MCF 10A (cell line): ENCODE measurements at regions not wholly inside any gene's neighbourhood (a gene's known extent, or its start where the extent isn't known, plus 50 kb on each side); places are given as distances from the start of the nearest gene placed in this dataset.

ENCODE experiments used
- BruUV-seq: library from RNA; stranded (reverse); fragments of 400-500 nt; replicated peaks from 2 replicates; lab custom pipeline; 2021; lab: Mats Ljungman, UMichigan
- CTCF ChIA-PET: fragments of 300-600 bp; sonication (Branson Sonifier 250); formaldehyde crosslinking; extraction: SDS; loops from one replicate; lab custom pipeline; 2021; ENCODE audit warnings: antibody characterized with exemption, inconsistent platforms; lab: Yijun Ruan, JAX
- POLR2A ChIA-PET: fragments of 300-600, 350-650 bp; sonication (Branson Sonifier 250); formaldehyde crosslinking; extraction: SDS; loops from one replicate; lab custom pipeline; 2020; ENCODE audit warnings: antibody characterized with exemption, inconsistent platforms; lab: Yijun Ruan, JAX
- DNase-seq: peaks from one replicate; pipeline ENCODE4 v3.0.0-alpha.2; 2018; ENCODE audit not compliant: unreplicated experiment
- H3K27ac Mint-ChIP-seq: one replicate; pipeline ENCODE4 v1.8.0; 2022; ENCODE audit warnings: mild to moderate bottlenecking, low read depth, mixed read lengths; ENCODE audit not compliant: unreplicated experiment
- H3K27me3 Mint-ChIP-seq: one replicate; pipeline ENCODE4 v1.8.0; 2022; ENCODE audit warnings: mixed read lengths; ENCODE audit not compliant: insufficient read depth, unreplicated experiment
- H3K36me3 Mint-ChIP-seq: one replicate; pipeline ENCODE4 v1.8.0; 2022; ENCODE audit warnings: mild to moderate bottlenecking, moderate library complexity, mixed read lengths; ENCODE audit not compliant: insufficient read depth, unreplicated experiment
- H3K4me1 Mint-ChIP-seq: one replicate; pipeline ENCODE4 v1.8.0; 2022; ENCODE audit warnings: mixed read lengths; ENCODE audit not compliant: insufficient read depth, unreplicated experiment
- H3K4me3 Mint-ChIP-seq: one replicate; pipeline ENCODE4 v1.8.0; 2022; ENCODE audit warnings: mild to moderate bottlenecking, moderate library complexity, mixed read lengths; ENCODE audit not compliant: unreplicated experiment
- H3K9me3 Mint-ChIP-seq: one replicate; pipeline ENCODE4 v1.8.0; 2022; ENCODE audit warnings: mixed read lengths; ENCODE audit not compliant: unreplicated experiment
- intact Hi-C: fragments of 100-400 bp; cut with micrococcal nuclease; formaldehyde crosslinking; loops from 2 replicates; pipeline ENCODE4 v1.14.1; 2022
- TF ChIP-seq, protein P1 (sequence below): fragments of 200-600 bp; IDR thresholded peaks from one replicate; pipeline ENCODE4 v1.8.0; 2022; ENCODE audit warnings: antibody characterized with exemption, mild to moderate bottlenecking; ENCODE audit not compliant: unreplicated experiment

DNA sequence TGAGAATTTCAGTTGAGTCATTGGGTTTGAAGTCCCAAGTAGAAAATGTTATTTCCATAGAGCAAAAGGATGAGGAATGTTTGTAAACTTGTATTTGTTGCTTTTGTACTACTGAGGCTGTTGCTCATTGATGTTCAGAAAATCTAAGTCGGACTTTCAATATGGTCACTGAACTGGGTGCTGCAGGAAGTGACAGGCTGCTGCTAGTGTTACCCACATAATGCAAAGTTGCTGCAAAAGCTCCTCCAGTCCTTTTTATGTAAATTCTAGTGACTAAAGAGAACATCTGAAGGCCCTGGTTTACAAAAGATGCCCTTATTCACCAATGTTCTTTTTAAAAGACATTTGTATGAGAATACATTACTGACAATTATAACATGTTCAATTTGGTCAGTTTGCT is 131.1 kb upstream of the FAM98A start:
- ChIA-PET POLR2A (no interaction called here), CTCF (interaction anchor here (0.7 kb wide), 1 partner anchor 48 kb away, joined by 3 read pairs; no protein-coding TSS in a partner anchor)
- no TSS peak for BruUV-seq
- intact Hi-C loops, result no loop called here
- Mint-ChIP-seq H3K4me3 (no peak overlapping the region), H3K27me3 (no peaks in the 10 kb centered on the region), H3K4me1 (peaks cover 6% of the 10 kb centered on the region), H3K36me3 (no peaks in the 10 kb centered on the region), H3K27ac (no peak overlapping the region), H3K9me3 (peaks cover 8% of the 10 kb centered on the region)
- DNase-seq, result no peak
- TF ChIP-seq, protein P1, sequence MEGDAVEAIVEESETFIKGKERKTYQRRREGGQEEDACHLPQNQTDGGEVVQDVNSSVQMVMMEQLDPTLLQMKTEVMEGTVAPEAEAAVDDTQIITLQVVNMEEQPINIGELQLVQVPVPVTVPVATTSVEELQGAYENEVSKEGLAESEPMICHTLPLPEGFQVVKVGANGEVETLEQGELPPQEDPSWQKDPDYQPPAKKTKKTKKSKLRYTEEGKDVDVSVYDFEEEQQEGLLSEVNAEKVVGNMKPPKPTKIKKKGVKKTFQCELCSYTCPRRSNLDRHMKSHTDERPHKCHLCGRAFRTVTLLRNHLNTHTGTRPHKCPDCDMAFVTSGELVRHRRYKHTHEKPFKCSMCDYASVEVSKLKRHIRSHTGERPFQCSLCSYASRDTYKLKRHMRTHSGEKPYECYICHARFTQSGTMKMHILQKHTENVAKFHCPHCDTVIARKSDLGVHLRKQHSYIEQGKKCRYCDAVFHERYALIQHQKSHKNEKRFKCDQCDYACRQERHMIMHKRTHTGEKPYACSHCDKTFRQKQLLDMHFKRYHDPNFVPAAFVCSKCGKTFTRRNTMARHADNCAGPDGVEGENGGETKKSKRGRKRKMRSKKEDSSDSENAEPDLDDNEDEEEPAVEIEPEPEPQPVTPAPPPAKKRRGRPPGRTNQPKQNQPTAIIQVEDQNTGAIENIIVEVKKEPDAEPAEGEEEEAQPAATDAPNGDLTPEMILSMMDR, result no peak

DNA sequence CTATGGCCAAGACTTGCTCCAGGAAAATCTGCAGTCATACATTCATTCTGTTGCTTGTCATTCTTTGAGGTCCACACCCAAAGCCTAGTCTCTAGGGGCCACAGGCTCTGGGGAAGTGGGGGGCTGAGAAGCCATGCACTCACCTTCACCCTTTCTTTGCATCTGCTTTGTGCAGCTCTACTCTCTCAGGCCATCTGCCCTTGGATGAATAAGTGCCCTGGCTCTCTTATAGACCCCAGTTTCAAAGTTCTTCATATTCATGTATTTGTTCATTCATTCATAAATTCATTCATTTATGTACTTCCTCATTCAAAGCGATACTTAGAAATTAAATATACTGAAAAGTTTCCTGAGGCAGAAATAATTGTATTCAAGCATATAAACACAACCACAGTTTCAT is 130.3 kb upstream of the FAM98A start:
- BruUV-seq, result no TSS peak
- TF ChIP-seq, protein P1, result no peak
- DNase-seq, result no peak
- Mint-ChIP-seq H3K36me3 (no peaks in the 10 kb centered on the region), H3K4me1 (peaks cover 6% of the 10 kb centered on the region), H3K9me3 (peaks cover 8% of the 10 kb centered on the region), H3K27me3 (no peaks in the 10 kb centered on the region), H3K27ac (no peak overlapping the region), H3K4me3 (no peak overlapping the region)
- ChIA-PET POLR2A (no interaction called here), CTCF (no interaction called here)
- intact Hi-C loops, result no loop called here

DNA sequence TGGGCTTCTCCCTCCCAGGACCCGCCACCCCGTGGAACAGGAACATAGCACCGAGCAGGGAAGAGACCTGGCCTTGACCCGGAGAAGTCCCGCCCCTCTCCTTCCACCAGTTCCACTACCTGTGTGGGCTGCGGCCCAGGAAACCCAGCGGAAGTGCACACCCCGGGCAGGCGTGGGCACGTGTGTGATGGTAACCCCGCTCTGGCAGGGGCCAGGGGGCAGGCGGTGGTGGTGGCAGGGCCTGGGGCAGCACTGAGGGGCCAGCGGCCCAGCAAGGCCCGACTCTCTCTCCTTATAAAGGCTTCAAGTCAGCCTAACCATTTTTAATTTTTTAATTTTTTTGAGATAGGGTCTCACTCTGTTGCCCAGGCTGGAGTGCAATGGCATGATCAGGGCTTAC is 129.0 kb upstream of the FAM98A start:
- Mint-ChIP-seq H3K36me3 (no peaks in the 10 kb centered on the region), H3K4me1 (peaks cover 6% of the 10 kb centered on the region), H3K4me3 (no peak overlapping the region), H3K9me3 (peaks cover 8% of the 10 kb centered on the region), H3K27ac (no peak overlapping the region), H3K27me3 (no peaks in the 10 kb centered on the region)
- POLR2A ChIA-PET, result no interaction called here
- intact Hi-C loops, result no loop called here
- TF ChIP-seq, protein P1, result no peak
- DNase-seq, result no peak
- BruUV-seq, result no TSS peak
- CTCF ChIA-PET, result no interaction called here

DNA sequence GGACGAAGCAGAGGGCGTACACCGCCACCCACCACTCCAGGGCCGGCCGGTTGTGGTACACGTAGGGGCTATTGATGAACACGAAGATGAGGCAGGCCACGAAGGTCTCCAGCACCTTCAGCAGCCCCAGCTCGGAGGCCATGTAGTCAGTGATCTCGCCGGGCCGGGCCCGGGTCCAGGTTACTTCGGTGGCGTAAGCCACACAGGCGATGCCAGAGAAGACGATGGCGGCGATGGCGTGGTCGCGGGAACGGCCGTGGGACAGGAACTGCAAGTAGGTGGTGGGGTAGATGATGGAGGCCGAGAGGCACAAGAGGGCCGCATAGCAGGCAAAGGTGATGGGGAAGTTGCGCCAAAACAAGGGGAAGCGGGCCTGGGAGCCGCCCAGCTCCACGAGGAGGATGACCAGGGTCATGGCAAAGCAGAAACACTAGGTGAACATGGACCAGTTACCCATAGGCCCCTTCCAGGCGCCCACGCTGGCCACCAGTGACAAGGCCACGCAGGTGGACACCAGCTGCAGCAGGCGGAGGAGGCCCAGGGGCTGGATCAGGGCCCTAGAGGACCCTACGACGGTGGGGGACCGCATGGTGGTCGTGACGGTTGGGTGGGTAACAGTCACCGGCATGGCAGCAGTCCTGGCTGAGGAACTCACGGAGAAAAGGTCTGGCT is 128.4 kb upstream of the FAM98A start:
- no peak overlapping the region for H3K4me3 Mint-ChIP-seq
- intact Hi-C loops, result no loop called here
- H3K27ac Mint-ChIP-seq, result no peak overlapping the region
- H3K27me3 Mint-ChIP-seq, result no peaks in the 10 kb centered on the region
- no TSS peak for BruUV-seq
- peaks cover 6% of the 10 kb centered on the region for H3K4me1 Mint-ChIP-seq
- ChIA-PET CTCF (no interaction called here), POLR2A (no interaction called here)
- DNase-seq, result no peak
- H3K9me3 Mint-ChIP-seq, result peaks cover 8% of the 10 kb centered on the region
- TF ChIP-seq, protein P1, result no peak
- H3K36me3 Mint-ChIP-seq, result no peaks in the 10 kb centered on the region
